Calu3 (cell line): ENCODE measurements at regions not wholly inside any gene's neighbourhood (a gene's known extent, or its start where the extent isn't known, plus 50 kb on each side); places are given as distances from the start of the nearest gene placed in this dataset.

Experiments
- BruUV-seq: library from RNA; stranded (reverse); fragments of 400-500 nt; replicated peaks from 2 replicates; lab custom pipeline; 2021; lab: Mats Ljungman, UMichigan
- CTCF ChIA-PET: fragments of 300-600 bp; sonication (Branson Sonifier 250); formaldehyde crosslinking; loops from one replicate; lab custom pipeline; 2022; ENCODE audit warnings: antibody characterized with exemption; lab: Charles Lee
- DNase-seq: peaks from one replicate; pipeline ENCODE4 v3.0.0; 2022
- H3K27ac Mint-ChIP-seq: one replicate; pipeline ENCODE4 v1.8.0; 2022; ENCODE audit warnings: mixed read lengths; ENCODE audit not compliant: unreplicated experiment
- H3K27me3 Mint-ChIP-seq: one replicate; pipeline ENCODE4 v1.8.0; 2022; ENCODE audit warnings: mixed read lengths; ENCODE audit not compliant: unreplicated experiment
- H3K36me3 Mint-ChIP-seq: one replicate; pipeline ENCODE4 v1.8.0; 2022; ENCODE audit warnings: mild to moderate bottlenecking, moderate library complexity, mixed read lengths; ENCODE audit not compliant: insufficient read depth, unreplicated experiment
- H3K4me1 Mint-ChIP-seq: one replicate; pipeline ENCODE4 v1.8.0; 2022; ENCODE audit warnings: mild to moderate bottlenecking, low read depth, mixed read lengths; ENCODE audit not compliant: unreplicated experiment
- H3K4me3 Mint-ChIP-seq: one replicate; pipeline ENCODE4 v1.8.0; 2022; ENCODE audit warnings: mild to moderate bottlenecking, low read depth, moderate library complexity, mixed read lengths; ENCODE audit not compliant: unreplicated experiment
- H3K9me3 Mint-ChIP-seq: one replicate; pipeline ENCODE4 v1.8.0; 2022; ENCODE audit warnings: low read depth, mixed read lengths; ENCODE audit not compliant: unreplicated experiment
- CTCF ChIP-seq: fragments of 200-600 bp; IDR thresholded peaks from one replicate; pipeline ENCODE4 v1.8.0; 2022; ENCODE audit warnings: antibody characterized with exemption; ENCODE audit not compliant: unreplicated experiment
- intact Hi-C: fragments of 100-400 bp; cut with micrococcal nuclease; formaldehyde crosslinking; loops from one replicate; pipeline ENCODE4 v1.10.0; 2022; ENCODE audit not compliant: unreplicated experiment

DNA sequence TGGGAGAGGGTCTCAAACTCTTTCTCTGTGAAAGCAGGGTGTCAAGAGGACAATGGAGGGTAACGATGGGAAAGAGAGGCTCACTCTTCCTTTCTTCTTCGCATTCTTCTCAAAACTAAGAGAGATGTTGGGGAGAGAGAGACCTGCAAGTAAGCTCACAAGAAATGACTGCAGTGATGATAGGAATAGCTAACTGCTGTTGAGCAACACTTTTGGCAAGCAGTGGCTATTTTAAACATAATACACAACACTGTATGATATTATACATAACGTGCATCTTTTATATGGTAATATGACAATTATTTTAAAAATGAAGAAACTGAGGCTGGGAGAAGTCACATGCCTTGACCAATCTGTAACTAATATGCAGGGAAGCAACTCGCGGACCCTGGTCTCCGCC, 247.5 kb downstream of the CMPK2 start:
- BruUV-seq, result no TSS peak
- DNase-seq, result no peak
- no peaks in the 10 kb centered on the region for H3K4me1 Mint-ChIP-seq
- intact Hi-C loops, result no loop called here
- H3K36me3 Mint-ChIP-seq, result no peaks in the 10 kb centered on the region
- H3K9me3 Mint-ChIP-seq, result peaks cover 8% of the 10 kb centered on the region
- CTCF ChIA-PET, result no interaction called here
- no peak overlapping the region for H3K4me3 Mint-ChIP-seq
- no peak for TF ChIP-seq CTCF
- no peaks in the 10 kb centered on the region for H3K27me3 Mint-ChIP-seq
- H3K27ac Mint-ChIP-seq, result no peak overlapping the region

DNA sequence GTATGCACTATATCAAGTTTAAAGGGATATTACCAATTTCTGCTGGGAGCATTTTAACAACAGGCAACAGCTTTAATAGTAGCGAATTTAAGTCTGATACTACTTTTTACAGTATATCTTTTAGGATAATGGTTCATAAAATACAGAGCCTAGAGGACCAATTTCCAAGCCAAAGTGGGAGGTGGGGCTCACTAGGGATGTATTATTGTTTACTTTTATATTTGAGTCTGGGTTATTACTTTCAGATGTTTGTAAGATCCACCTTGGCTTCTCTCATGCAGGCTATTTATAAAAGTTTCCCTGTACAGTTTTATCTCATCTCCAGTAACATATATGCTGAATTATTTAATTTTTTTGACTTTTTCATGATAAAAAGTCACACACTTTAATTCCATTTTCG, 242.0 kb downstream of the CMPK2 start:
- no peak for TF ChIP-seq CTCF
- H3K27me3 Mint-ChIP-seq, result no peaks in the 10 kb centered on the region
- H3K36me3 Mint-ChIP-seq, result no peaks in the 10 kb centered on the region
- CTCF ChIA-PET, result no interaction called here
- H3K4me1 Mint-ChIP-seq, result no peaks in the 10 kb centered on the region
- H3K4me3 Mint-ChIP-seq, result no peak overlapping the region
- no peak overlapping the region for H3K27ac Mint-ChIP-seq
- BruUV-seq, result no TSS peak
- no peak for DNase-seq
- intact Hi-C loops, result no loop called here
- peaks cover 7% of the 10 kb centered on the region for H3K9me3 Mint-ChIP-seq

DNA sequence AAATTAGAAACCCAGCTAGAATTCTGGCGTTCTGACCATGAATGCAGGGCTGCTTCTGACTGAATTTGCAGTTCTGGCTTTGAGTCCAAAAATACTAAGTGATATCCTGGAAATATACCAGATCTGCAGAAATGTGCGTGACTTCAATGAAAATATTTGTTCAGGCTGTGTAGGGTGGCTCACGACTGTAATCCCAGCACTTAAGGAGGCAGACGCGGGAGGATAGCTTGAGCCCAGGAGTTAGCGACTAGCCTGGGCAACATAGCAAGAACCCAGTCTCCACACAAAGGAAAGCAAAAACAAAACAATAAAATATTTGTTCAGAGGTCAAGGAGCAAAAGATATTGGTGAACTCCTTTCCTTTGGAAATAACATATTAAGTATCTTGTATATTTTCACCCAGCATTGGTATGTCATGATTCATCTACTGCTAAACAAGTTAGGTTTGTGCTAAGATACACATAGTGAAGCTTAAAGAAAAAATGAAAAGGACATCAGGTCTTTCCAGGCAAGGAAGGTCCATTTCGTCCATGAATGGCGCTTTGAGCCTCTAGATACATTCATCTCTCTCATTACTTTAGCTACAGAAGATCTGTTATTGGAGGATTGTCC, 239.2 kb downstream of the CMPK2 start:
- no peak for DNase-seq
- CTCF ChIA-PET, result no interaction called here
- no TSS peak for BruUV-seq
- Mint-ChIP-seq H3K27me3 (no peaks in the 10 kb centered on the region), H3K36me3 (no peaks in the 10 kb centered on the region), H3K9me3 (peaks cover 15% of the 10 kb centered on the region), H3K27ac (no peak overlapping the region), H3K4me1 (no peaks in the 10 kb centered on the region), H3K4me3 (no peak overlapping the region)
- intact Hi-C loops, result no loop called here
- TF ChIP-seq CTCF, result no peak

DNA sequence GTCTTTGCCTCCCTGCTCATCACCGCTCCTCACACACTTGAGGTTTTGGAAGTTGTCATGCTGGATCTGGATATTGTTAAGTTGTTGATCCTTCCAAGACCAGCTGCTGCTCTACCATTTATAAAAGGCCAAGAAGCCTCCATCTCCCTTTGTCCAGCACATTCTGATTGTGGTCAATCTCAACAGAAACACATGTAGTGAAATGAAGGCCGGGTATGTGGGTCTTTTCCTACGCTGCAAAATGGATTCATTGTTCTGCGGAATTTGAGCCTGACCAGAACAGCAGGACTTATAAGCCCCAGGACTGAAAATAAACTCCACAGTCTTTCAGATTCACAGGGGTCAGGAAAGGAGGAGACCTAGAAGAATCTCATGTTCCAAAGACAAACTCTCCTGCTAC, 238.4 kb downstream of the CMPK2 start:
- intact Hi-C loops, result no loop called here
- Mint-ChIP-seq H3K4me1 (no peaks in the 10 kb centered on the region), H3K9me3 (peaks cover 15% of the 10 kb centered on the region), H3K27me3 (no peaks in the 10 kb centered on the region), H3K27ac (no peak overlapping the region), H3K4me3 (no peak overlapping the region), H3K36me3 (no peaks in the 10 kb centered on the region)
- no TSS peak for BruUV-seq
- CTCF ChIA-PET, result no interaction called here
- DNase-seq, result no peak
- no peak for TF ChIP-seq CTCF
